ENCODE measurements at regions not wholly inside any gene's neighbourhood (a gene's known extent, or its start where the extent isn't known, plus 50 kb on each side); places are given as distances from the start of the nearest gene placed in this dataset.
A peak's percentile ranks its signal among the peaks of the same experiment; 100 is the strongest.

GRCh38 chr12:124391340-124392261 is 96.7 kb downstream of the RFLNA start:
- Histone ChIP-seq H3K27me3 (no peaks in the 10 kb centered on the region), H3K27ac (peak overlapping the region; percentile 57 to 99 (median 94)), H3K4me3 (peak overlapping the region in 1 of 12 donors; percentile 40), H3K36me3 (peaks cover 0 to 32% (median 11%) of the 10 kb centered on the region in 9 donors), H3K4me1 (peaks cover 20 to 98% (median 89%) of the 10 kb centered on the region in 12 donors), H3K9me3 (no peaks in the 10 kb centered on the region)
- no peak for TF ChIP-seq CTCF (IDR thresholded peaks at IDR 0.05)
- no peak for TF ChIP-seq POLR2A (IDR thresholded peaks at IDR 0.05)
- DNase-seq (peak; percentile 58 to 85 (median 74)), ATAC-seq (no peak)
- intact Hi-C loops (cut with DNase I) = no loop called here
- 79 to 88% (median 83%) methylated on average over 34 to 35 of the region's 35 CpGs for WGBS, 4 donors

GRCh38 chr12:124390442-124391097 is 95.7 kb downstream of the RFLNA start:
- ATAC-seq (peak in 2 of 4 donors; percentile 3 to 10), DNase-seq (peak; percentile 58 to 85 (median 70))
- peak in 1 of 2 donors; percentile 13 for TF ChIP-seq POLR2A (IDR thresholded peaks at IDR 0.05)
- no peak for TF ChIP-seq CTCF (IDR thresholded peaks at IDR 0.05)
- Histone ChIP-seq H3K4me3 (peak overlapping the region in 2 of 12 donors; percentile 22 to 40), H3K27ac (peak overlapping the region; percentile 23 to 99 (median 94)), H3K27me3 (no peaks in the 10 kb centered on the region), H3K4me1 (peaks cover 25 to 98% (median 92%) of the 10 kb centered on the region in 12 donors), H3K36me3 (peaks cover 0 to 26% (median 7%) of the 10 kb centered on the region in 9 donors), H3K9me3 (no peaks in the 10 kb centered on the region)
- 67 to 79% (median 76%) methylated on average over 23 to 26 of the region's 26 CpGs for whole genome bisulfite sequencing, 4 donors
- intact Hi-C loops (cut with DNase I) = no loop called here

GRCh38 chr12:124389725-124390441 is 95.0 kb downstream of the RFLNA start:
- no peaks in the 10 kb centered on the region for H3K9me3 ChIP-seq
- H3K36me3 ChIP-seq = peaks cover 0 to 26% (median 11%) of the 10 kb centered on the region in 9 donors
- peak overlapping the region; percentile 73 to 99 (median 96) for H3K27ac ChIP-seq
- ATAC-seq (no peak), DNase-seq (no peak)
- peaks cover 25 to 99% (median 94%) of the 10 kb centered on the region in 12 donors for H3K4me1 ChIP-seq
- TF ChIP-seq POLR2A (IDR thresholded peaks at IDR 0.05) (no peak), CTCF (IDR thresholded peaks at IDR 0.05) (no peak)
- WGBS, 4 donors = 70 to 83% (median 76%) methylated on average over 14 to 16 of the region's 16 CpGs
- no peaks in the 10 kb centered on the region for H3K27me3 ChIP-seq
- intact Hi-C loops (cut with DNase I) = loop anchor here in 5 of 10 donors (5.0 to 10.0 kb wide), 7 partner anchors 32 to 305 kb away; partner anchors contain the start of gene NCOR2 (in 3 of the 5)
- peak overlapping the region in 9 of 12 donors; percentile 54 to 81 (median 70) for H3K4me3 ChIP-seq
